ENCODE measurements at regions not wholly inside any gene's neighbourhood (a gene's known extent, or its start where the extent isn't known, plus 50 kb on each side); places are given as distances from the start of the nearest gene placed in this dataset.
"Not testable (repeated sequence)": the region's sequence is repeated elsewhere in the genome, so short reads cannot be mapped to it uniquely, and the experiment has no call there.

DNA sequence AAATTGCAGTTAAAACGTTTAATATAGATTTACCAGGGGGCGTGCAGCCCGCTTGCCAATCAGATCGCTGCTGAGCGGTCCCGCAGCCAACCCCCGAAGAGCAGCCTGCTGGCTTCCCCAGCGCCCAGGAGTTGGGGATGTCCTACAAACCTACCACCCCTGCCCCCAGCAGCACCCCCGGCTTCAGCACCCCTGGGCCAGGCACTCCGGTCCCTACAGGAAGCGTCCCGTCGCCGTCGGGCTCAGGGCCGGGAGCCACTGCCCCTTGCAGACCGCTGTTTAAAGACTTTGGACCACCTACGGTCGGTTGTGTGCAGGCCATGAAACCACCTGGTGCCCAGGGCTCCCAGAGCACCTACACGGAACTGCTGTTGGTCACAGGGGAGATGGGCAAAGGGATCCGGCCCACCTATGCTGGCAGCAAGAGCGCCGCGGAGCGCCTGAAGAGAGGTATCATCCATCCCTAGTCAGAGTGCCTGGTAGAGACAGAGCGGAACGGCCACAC is 1654.9 kb downstream of the SPATA31A7 start:
- H3K27ac Mint-ChIP-seq; H3K4me3 Mint-ChIP-seq; DNase-seq; H3K4me1 Mint-ChIP-seq; H3K36me3 Mint-ChIP-seq; H3K27me3 Mint-ChIP-seq (ENCODE audit: low read depth in 3 of 3): not testable (repeated sequence)
- H3K9me3 Mint-ChIP-seq = peaks cover 0 to 11% (median 5%) of the 10 kb centered on the region in 6 donors

DNA sequence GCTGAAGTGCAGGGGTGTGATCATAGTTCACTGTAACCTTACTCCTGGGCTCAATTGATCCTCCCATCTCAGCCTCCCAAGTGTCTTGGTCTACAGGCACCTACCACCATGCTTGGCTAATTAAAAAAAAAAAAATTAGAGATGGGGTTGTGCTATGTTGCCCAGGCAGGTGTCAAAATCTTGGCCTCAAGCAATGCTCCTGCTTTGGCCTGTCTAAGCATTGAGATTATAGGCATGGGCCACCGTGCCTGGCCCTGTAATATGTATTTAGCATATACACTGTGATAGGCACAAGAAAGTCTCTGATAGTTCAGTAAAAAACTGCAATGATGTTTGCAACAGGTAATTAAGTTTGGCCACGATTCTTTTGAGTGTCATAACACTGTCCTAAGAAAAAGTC is 1658.4 kb downstream of the SPATA31A7 start:
- not testable (repeated sequence) for H3K9me3 Mint-ChIP-seq; H3K27ac Mint-ChIP-seq; H3K4me1 Mint-ChIP-seq; H3K4me3 Mint-ChIP-seq; DNase-seq; H3K27me3 Mint-ChIP-seq (ENCODE audit: low read depth in 3 of 3); H3K36me3 Mint-ChIP-seq

DNA sequence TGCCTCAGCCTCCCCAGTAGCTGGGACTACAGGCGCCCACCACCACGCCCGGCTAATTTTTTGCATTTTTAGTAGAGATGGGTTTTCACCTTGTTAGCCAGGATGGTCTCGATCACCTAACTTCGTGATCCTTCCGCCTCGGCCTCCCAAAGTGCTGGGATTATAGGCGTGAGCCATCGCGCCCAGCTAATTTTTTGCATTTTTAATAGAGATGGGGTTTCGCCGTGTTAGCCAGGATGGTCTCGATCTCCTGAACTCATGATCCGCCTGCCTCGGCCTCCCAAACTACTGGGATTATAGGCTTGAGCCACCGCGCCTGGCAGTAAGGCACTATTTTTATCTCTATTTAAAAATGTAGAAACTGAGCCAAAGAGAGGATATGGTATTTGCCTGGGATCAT is 1660.2 kb downstream of the SPATA31A7 start:
- not testable (repeated sequence) for H3K36me3 Mint-ChIP-seq; H3K27me3 Mint-ChIP-seq (ENCODE audit: low read depth in 3 of 3); DNase-seq

DNA sequence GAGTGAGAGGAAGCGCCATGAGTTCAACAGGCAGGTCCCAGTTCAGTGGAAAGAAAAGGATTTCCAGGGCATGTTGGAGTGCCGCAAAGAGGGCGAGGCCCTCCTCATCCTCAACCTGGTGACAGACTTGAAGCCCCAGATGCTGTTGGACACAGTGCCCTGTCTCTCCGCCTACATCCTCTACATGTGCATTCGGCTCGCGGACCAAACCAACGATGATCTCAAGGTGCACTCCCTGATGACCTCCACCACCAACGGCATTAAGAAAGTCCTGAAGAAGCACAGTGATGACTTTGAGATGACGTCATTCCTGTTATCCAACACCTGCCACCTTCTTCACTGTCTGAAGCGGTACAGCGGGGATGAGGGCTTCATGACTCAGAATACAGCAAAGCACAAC is 1667.4 kb downstream of the SPATA31A7 start:
- not testable (repeated sequence) for H3K36me3 Mint-ChIP-seq; DNase-seq; H3K4me1 Mint-ChIP-seq; H3K9me3 Mint-ChIP-seq; H3K27ac Mint-ChIP-seq; H3K4me3 Mint-ChIP-seq; H3K27me3 Mint-ChIP-seq (ENCODE audit: low read depth in 3 of 3)

More for the DNA sequence above, 1660.2 kb downstream of the SPATA31A7 start:
- not testable (repeated sequence) for H3K27ac Mint-ChIP-seq, H3K4me3 Mint-ChIP-seq, H3K9me3 Mint-ChIP-seq, H3K4me1 Mint-ChIP-seq

DNA sequence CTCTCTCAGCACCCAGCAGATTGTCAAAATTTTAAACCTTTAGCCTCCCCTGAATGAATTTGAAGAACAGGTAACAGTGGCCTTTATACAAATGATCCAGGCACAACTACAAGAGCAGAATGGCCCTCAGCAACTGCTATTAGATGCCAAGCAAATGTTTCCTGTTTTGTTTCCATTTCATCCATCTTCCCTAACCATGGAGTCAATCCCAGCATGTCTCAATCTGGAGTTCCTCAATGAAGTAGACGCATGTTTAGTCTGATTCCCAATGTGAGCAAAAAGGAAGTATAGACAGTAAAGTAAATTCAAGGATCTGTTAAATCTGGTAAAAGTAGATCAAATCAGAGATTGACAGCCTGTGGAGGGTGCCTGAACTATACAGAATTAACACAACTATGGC is 1668.4 kb downstream of the SPATA31A7 start:
- not testable (repeated sequence) for H3K36me3 Mint-ChIP-seq; H3K4me1 Mint-ChIP-seq; H3K4me3 Mint-ChIP-seq; H3K27me3 Mint-ChIP-seq (ENCODE audit: low read depth in 3 of 3); DNase-seq; H3K27ac Mint-ChIP-seq; H3K9me3 Mint-ChIP-seq

DNA sequence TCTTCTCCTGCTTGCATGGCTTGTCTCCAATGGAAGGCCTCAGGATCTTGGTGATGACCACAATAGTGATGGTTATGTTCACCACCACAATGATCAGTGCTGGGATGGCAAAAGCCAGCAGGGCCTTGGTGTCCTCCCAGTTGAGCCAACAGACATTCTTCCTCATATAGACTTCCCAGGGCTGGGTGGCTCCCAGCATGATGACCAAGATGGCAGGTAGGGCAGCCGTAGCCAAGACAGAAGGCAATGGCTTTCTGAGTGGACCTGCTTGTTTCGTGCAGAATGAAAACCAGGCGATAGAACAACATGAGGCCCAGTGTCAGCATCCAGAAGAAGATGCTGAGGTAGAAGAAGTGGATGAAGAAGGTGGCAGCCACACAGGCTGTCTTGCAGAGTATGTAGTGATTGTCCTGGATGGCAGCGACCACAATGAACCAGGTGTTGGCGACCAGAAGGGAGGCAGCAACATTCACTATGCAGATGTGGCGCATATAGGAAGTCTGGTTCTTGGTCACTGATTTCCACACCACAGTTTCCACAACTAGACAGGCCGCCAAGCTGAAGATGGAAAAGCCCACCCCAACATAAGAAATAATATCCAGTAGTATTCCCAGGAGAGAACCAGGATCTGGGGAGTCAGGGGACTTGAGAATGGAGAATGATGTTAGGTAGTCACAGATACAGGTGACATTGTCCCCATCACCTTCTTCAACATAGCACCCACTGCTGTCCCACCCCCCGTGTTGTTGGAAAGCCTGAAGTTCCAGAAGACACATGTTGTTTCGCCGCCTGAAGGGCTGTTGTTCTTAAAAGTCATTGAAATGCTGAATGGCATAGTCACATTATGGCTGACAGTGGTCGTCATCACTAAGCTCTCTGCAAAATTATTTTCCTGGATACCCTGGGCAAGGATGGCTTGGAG is 1671.4 kb downstream of the SPATA31A7 start:
- not testable (repeated sequence) for H3K9me3 Mint-ChIP-seq, H3K36me3 Mint-ChIP-seq, DNase-seq, H3K4me3 Mint-ChIP-seq, H3K4me1 Mint-ChIP-seq, H3K27ac Mint-ChIP-seq
- peaks cover 2 to 18% (median 17%) of the 10 kb centered on the region in 3 donors for H3K27me3 Mint-ChIP-seq (ENCODE audit: low read depth in 3 of 3)

DNA sequence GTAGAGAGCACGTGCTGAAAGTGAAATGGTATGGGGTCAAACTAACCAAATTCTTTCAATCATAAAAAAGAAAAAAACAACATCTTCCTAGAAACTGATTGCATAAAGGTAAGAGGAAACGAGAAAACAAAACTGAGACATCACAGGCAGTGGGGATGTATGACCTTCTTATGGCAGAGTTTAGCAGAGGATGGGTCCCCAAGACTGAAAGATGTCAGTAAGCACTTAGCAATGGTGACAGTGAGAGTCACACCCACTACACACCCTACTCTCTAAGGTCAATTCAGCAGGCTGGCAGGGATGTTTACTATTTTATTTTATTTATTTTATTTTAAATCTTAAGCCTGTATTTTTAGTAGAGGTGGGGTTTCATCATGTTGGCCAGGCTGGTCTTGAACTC is 1672.3 kb downstream of the SPATA31A7 start:
- not testable (repeated sequence) for H3K4me3 Mint-ChIP-seq, H3K36me3 Mint-ChIP-seq, H3K27ac Mint-ChIP-seq, H3K4me1 Mint-ChIP-seq, DNase-seq, H3K9me3 Mint-ChIP-seq
- H3K27me3 Mint-ChIP-seq (ENCODE audit: low read depth in 3 of 3) = peaks cover 2 to 18% (median 17%) of the 10 kb centered on the region in 3 donors

DNA sequence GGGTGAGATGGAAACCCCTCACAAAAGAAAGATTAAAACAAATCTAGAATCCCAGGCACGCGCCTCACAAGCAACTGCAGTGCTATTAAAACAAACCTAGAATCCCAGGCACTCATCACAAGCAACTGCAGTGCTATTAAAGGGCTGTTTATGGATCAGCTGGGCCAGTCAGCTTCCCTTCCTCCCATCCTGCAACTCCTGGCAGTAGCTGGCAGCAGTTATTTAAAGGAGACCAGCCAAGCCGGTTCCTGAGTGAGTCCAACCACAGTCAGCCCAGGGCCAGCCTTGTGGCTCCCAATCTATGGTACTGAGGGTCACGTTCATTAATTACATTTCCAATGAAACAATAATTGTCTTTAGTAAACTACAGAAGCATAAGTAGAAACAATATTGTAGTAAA is 1673.5 kb downstream of the SPATA31A7 start:
- peaks cover 3 to 18% (median 17%) of the 10 kb centered on the region in 3 donors for H3K27me3 Mint-ChIP-seq (ENCODE audit: low read depth in 3 of 3)

DNA sequence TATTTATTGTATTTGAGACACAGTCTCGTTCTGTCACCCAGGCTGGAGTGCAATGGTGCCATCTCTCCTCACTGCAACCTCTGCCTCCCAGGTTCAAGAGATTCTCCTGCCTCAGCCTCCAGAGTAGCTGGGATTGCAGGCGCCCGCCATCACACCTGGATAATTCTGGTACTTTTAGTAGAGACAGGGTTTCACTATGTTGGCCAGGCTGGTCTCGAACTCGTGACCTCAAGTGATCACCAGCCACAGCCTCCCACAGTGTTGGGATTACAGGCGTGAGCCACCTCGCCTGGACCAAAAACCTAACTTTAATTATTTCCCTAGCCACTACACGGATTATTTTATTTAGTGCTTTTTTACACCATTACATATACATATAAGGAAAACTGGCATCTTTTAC is 1674.0 kb downstream of the SPATA31A7 start:
- H3K36me3 Mint-ChIP-seq, H3K4me3 Mint-ChIP-seq, DNase-seq, H3K9me3 Mint-ChIP-seq, H3K4me1 Mint-ChIP-seq, H3K27ac Mint-ChIP-seq: not testable (repeated sequence)
- peaks cover 3 to 20% (median 17%) of the 10 kb centered on the region in 3 donors for H3K27me3 Mint-ChIP-seq (ENCODE audit: low read depth in 3 of 3)

More for the DNA sequence above, 1673.5 kb downstream of the SPATA31A7 start:
- H3K4me1 Mint-ChIP-seq, H3K4me3 Mint-ChIP-seq, H3K27ac Mint-ChIP-seq, DNase-seq, H3K9me3 Mint-ChIP-seq, H3K36me3 Mint-ChIP-seq: not testable (repeated sequence)

DNA sequence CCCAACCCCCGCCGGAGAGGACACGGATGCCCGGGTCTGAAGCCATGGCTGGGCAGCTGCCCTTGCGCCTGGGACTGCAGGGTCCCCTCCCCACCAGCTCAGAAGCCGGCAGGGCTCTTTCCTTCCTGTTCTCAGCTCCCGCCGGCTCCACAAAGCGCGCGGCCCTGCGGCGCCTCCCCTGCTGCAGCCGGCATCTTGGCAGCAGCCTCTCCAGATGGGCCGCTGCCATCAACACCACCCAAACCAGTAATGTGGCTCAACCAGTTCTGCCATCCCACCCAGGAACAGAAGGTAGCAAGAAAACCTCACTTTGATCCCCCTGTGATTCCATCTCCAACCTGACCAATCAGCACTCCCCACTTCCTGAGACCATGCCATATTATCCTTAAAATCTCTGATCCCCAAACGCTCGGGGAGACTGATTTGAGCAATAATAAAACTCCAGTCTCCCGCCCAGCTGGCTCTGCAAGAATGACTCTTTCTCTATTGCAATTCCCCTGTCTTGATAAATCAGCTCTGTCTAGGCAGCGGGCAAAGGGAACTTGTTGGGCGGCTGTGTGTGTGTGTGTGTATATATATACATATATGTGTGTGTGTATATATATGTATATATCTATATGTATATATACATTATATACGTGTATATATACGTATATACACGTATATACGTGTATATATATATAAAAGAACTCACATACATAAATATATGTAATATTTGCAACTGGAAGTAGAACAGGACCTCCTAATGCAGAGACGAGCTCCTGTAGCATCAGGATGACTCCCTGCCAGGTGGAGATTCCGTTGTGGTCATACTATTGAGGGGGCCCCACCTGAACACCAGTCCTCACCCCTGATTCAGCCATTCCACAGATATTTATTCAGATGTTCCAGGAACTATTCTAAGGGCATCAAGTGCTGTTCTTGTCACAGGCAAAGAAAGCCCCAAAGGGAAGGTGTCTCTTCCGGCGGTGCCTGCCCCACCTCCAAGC is 1674.9 kb downstream of the SPATA31A7 start:
- H3K27me3 Mint-ChIP-seq (ENCODE audit: low read depth in 3 of 3) = peaks cover 3 to 20% (median 17%) of the 10 kb centered on the region in 3 donors
- H3K36me3 Mint-ChIP-seq, DNase-seq, H3K4me3 Mint-ChIP-seq, H3K27ac Mint-ChIP-seq, H3K9me3 Mint-ChIP-seq, H3K4me1 Mint-ChIP-seq: not testable (repeated sequence)

DNA sequence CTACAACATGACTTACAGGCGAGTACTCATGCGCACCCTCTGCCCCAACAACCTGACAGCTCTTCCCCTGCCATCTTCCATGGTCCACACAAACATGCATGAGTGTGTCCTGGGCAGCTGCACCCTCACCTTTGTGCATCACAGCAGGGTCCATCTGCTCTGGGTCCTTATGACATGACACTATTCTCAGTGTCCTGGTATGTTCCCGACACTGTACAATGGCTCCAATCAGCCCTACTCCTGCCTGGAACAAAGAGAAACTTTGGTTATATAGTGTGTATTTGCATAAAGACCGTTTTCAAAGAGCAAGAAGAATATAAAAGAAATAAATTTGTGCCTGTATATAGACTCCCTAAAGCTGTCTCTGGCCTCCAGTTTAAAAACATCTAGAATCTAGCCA is 1679.2 kb downstream of the SPATA31A7 start:
- not testable (repeated sequence) for H3K36me3 Mint-ChIP-seq, H3K27ac Mint-ChIP-seq, H3K4me3 Mint-ChIP-seq, H3K4me1 Mint-ChIP-seq, H3K9me3 Mint-ChIP-seq, DNase-seq
- H3K27me3 Mint-ChIP-seq (ENCODE audit: low read depth in 3 of 3) = peaks cover 3 to 16% (median 7%) of the 10 kb centered on the region in 3 donors

DNA sequence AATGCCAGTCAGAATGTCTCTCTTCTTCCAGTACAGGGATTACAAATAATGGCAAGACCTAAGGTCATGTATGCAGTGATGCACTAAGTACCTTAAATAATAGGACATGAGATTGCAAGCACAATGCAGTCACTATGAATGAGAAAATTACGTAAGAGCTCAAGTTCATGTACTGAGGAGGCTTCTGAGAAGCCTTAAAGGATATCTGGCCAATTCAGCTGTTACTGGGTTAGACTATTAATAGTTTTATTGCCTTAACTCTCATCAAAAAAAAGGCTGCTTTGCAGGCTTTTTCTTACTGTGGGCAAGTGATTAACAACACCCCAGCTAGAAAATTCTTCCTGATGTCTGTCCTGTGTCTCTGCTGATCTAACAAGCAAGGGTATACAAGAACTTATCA is 1681.9 kb downstream of the SPATA31A7 start:
- H3K4me3 Mint-ChIP-seq, DNase-seq, H3K4me1 Mint-ChIP-seq, H3K36me3 Mint-ChIP-seq, H3K9me3 Mint-ChIP-seq, H3K27ac Mint-ChIP-seq: not testable (repeated sequence)
- peaks cover 2 to 12% (median 6%) of the 10 kb centered on the region in 3 donors for H3K27me3 Mint-ChIP-seq (ENCODE audit: low read depth in 3 of 3)

DNA sequence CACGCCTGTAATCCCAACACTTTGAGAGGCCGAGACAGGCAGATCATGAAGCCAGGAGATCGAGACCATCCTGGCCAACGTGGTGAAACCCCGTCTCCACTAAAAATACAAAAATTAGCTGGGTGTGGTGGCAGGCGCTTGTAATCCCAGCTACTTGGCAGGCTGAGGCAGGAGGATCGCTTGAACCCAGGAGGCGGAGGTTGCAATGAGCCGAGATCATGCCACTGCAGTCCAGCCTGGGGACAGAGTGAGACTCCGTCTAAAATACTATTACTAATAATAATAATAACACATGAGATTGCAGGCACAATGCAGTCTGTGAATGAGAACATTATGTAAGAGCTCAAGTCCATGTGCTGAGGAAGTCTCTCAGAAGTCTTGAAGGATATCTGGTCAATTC is 1684.4 kb downstream of the SPATA31A7 start:
- H3K4me1 Mint-ChIP-seq, H3K36me3 Mint-ChIP-seq, H3K27ac Mint-ChIP-seq, DNase-seq, H3K9me3 Mint-ChIP-seq, H3K4me3 Mint-ChIP-seq: not testable (repeated sequence)
- H3K27me3 Mint-ChIP-seq (ENCODE audit: low read depth in 3 of 3) = peaks cover 0 to 12% (median 5%) of the 10 kb centered on the region in 3 donors
